ENCODE measurements at regions not wholly inside any gene's neighbourhood (a gene's known extent, or its start where the extent isn't known, plus 50 kb on each side); places are given as distances from the start of the nearest gene placed in this dataset.

DNA sequence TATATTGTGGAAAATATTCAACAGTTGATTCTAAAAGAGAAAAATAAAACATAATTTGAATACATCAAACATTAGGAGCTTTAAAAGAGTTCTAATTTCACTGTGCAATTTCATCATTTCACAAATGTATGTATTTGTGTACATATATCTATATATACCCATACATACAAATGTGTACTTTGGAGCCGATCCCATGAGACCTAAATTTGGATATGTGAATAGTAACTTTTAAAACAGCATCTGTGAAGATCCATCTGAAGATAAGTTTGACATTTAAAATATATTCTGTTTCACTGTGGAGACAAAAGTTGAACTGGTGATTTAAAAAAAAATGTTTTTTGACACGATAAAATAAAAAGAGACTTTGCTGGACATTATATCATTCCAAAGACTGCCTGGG, 374.0 kb downstream of the TMA16 start:
- H3K36me3 ChIP-seq (ENCODE audit: control insufficient read depth, insufficient read depth, low read length) = no peaks in the 10 kb centered on the region
- no peak overlapping the region for H3K4me3 ChIP-seq (ENCODE audit: low read depth, low read length)
- no peak for DNase-seq (ENCODE audit: low read depth)
- H3K27me3 ChIP-seq (ENCODE audit: control insufficient read depth, insufficient read depth, low read length) = no peaks in the 10 kb centered on the region
- CTCF ChIA-PET = no interaction called here
- TF ChIP-seq, protein P1, sequence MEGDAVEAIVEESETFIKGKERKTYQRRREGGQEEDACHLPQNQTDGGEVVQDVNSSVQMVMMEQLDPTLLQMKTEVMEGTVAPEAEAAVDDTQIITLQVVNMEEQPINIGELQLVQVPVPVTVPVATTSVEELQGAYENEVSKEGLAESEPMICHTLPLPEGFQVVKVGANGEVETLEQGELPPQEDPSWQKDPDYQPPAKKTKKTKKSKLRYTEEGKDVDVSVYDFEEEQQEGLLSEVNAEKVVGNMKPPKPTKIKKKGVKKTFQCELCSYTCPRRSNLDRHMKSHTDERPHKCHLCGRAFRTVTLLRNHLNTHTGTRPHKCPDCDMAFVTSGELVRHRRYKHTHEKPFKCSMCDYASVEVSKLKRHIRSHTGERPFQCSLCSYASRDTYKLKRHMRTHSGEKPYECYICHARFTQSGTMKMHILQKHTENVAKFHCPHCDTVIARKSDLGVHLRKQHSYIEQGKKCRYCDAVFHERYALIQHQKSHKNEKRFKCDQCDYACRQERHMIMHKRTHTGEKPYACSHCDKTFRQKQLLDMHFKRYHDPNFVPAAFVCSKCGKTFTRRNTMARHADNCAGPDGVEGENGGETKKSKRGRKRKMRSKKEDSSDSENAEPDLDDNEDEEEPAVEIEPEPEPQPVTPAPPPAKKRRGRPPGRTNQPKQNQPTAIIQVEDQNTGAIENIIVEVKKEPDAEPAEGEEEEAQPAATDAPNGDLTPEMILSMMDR (IDR thresholded peaks at IDR 0.05; ENCODE audit: insufficient read depth, low read depth, low read length) = no peak
- POLR2A ChIA-PET = no interaction called here

DNA sequence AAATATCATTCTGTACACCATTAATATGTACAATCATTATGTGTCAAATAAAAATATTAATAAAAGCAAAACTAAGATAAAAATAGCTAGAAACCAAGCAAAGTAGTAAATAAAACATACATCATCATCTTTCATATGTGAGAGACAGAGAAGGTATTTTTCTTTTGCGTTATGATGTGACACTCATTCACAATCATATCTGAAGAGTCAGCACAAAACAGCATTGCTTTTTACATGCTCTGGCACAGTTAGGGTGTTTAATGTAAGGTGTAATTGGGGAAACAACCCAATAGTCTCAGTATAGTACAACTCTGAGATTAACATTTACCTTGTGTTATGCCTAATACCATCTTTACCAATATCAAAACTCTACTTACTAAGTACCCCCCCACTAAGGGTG, 376.6 kb downstream of the TMA16 start:
- TF ChIP-seq, protein P1 (IDR thresholded peaks at IDR 0.05; ENCODE audit: insufficient read depth, low read depth, low read length) = no peak
- H3K36me3 ChIP-seq (ENCODE audit: control insufficient read depth, insufficient read depth, low read length) = no peaks in the 10 kb centered on the region
- ChIA-PET POLR2A (no interaction called here), CTCF (no interaction called here)
- no peak for DNase-seq (ENCODE audit: low read depth)
- H3K27me3 ChIP-seq (ENCODE audit: control insufficient read depth, insufficient read depth, low read length) = no peaks in the 10 kb centered on the region
- no peak overlapping the region for H3K4me3 ChIP-seq (ENCODE audit: low read depth, low read length)

DNA sequence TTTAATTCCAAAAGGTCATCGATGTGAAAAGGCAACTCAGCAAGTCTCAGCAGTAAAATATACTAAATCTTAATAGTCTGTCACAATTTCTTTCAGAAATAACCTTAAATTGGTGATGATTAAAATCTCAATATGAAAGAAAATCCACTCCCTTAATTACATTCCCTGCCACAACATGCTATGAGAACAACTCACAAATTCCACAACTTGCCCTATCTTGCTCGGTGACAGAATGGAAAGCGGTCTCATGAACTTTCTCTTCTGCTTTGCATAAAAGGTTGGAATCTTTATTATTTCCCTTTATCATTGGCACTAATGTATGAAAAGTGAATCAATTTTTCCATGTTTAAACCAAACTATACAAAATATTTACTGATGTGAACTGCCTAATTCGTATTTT, 380.8 kb downstream of the TMA16 start:
- no peaks in the 10 kb centered on the region for H3K36me3 ChIP-seq (ENCODE audit: control insufficient read depth, insufficient read depth, low read length)
- no peaks in the 10 kb centered on the region for H3K27me3 ChIP-seq (ENCODE audit: control insufficient read depth, insufficient read depth, low read length)
- no peak for DNase-seq (ENCODE audit: low read depth)
- no peak overlapping the region for H3K4me3 ChIP-seq (ENCODE audit: low read depth, low read length)
- ChIA-PET CTCF (no interaction called here), POLR2A (no interaction called here)
- TF ChIP-seq, protein P1 (IDR thresholded peaks at IDR 0.05; ENCODE audit: insufficient read depth, low read depth, low read length) = no peak

DNA sequence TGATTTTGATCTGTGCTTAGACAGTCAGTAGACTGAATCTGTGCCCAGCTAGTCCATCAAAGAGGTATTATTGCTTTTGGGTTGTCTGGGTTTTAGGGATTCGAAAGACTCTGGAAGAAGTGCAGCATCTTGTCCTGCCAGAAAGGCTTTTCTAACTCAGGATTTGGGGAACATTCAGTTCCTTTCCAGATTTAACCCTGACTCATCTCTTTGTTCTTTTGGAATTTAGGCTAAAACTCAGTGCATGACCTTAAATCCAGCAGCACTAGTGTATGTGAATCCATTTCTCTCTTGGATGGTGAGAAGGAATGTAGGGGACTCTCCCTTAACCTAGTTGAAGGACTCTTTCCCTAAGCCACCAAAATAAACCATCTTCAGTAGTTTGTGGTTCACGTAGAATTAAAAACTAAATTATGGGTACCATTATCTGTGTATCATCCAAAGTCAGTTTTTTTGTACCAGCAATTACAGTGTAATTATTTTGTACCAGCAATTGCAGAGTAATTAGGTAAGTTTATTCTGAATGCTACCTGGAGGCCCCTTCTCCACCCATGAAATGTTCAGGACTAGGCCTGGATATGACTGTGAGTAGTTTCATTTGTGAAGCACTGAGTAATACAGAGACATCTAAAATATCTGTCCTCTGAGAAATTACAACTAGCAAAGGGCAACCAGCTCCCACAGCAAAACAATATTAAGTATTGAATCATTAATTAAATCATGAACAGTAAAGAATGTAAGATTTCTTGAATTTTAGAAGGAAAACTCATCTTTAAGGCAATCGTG, 384.0 kb downstream of the TMA16 start:
- no peak overlapping the region for H3K4me3 ChIP-seq (ENCODE audit: low read depth, low read length)
- DNase-seq (ENCODE audit: low read depth) = no peak
- no peaks in the 10 kb centered on the region for H3K36me3 ChIP-seq (ENCODE audit: control insufficient read depth, insufficient read depth, low read length)
- POLR2A ChIA-PET = no interaction called here
- no peaks in the 10 kb centered on the region for H3K27me3 ChIP-seq (ENCODE audit: control insufficient read depth, insufficient read depth, low read length)
- CTCF ChIA-PET = no interaction called here
- TF ChIP-seq, protein P1 (IDR thresholded peaks at IDR 0.05; ENCODE audit: insufficient read depth, low read depth, low read length) = no peak

DNA sequence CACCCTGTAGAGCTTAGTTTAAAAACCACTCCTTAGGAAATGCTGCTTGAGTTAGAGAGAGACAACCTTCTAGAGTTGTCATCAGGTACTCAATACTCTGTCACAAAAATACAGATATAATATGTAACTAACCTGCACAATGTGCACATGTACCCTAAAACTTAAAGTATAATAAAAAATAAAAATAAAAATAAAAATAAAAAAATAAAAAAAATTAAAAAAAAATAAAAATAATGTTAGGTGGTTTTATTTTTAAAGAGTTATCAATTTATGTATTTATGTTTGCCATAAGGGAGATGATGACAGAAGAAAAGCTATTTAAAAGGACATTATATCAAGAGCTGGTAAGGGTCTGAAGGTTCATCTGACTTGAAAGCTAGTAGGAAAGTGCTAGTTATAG, 397.9 kb downstream of the TMA16 start:
- TF ChIP-seq, protein P1 (IDR thresholded peaks at IDR 0.05; ENCODE audit: insufficient read depth, low read depth, low read length) = no peak
- H3K36me3 ChIP-seq (ENCODE audit: control insufficient read depth, insufficient read depth, low read length) = no peaks in the 10 kb centered on the region
- no peak overlapping the region for H3K4me3 ChIP-seq (ENCODE audit: low read depth, low read length)
- DNase-seq (ENCODE audit: low read depth) = no peak
- CTCF ChIA-PET = no interaction called here
- H3K27me3 ChIP-seq (ENCODE audit: control insufficient read depth, insufficient read depth, low read length) = no peaks in the 10 kb centered on the region
- POLR2A ChIA-PET = no interaction called here

Measured in BJ (cell line).